ENCODE measurements at regions not wholly inside any gene's neighbourhood (a gene's known extent, or its start where the extent isn't known, plus 50 kb on each side); places are given as distances from the start of the nearest gene placed in this dataset.

GRCh38 chr11:15490535-15490934 lies 375.8 kb downstream of the INSC start:
- DNase-seq (no peak), ATAC-seq (no peak)
- TF ChIP-seq CTCF (IDR thresholded peaks at IDR 0.05) = no peak
- TF ChIP-seq POLR2A (IDR thresholded peaks at IDR 0.05) = no peak
- H3K36me3 ChIP-seq = no peaks in the 10 kb centered on the region
- no peak overlapping the region for H3K27ac ChIP-seq
- no peak overlapping the region for H3K4me3 ChIP-seq
- no peaks in the 10 kb centered on the region for H3K9me3 ChIP-seq
- no peaks in the 10 kb centered on the region for H3K27me3 ChIP-seq
- intact Hi-C loops (cut with DNase I) = no loop called here
- 71% methylated on average over 1 of the region's 1 CpG for WGBS (ENCODE audit: insufficient coverage, low coverage, low lambda C conversion rate, missing lambda C conversion rate)
- peaks cover 0 to 17% (median 8%) of the 10 kb centered on the region in 4 donors for H3K4me1 ChIP-seq

- Histone ChIP-seq H3K27ac (peak overlapping the region in 1 of 3 donors; percentile 24), H3K36me3 (no peaks in the 10 kb centered on the region), H3K4me1 (peaks cover 0 to 32% (median 15%) of the 10 kb centered on the region in 4 donors), H3K9me3 (no peaks in the 10 kb centered on the region), H3K27me3 (no peaks in the 10 kb centered on the region), H3K4me3 (no peak overlapping the region)
- WGBS (ENCODE audit: insufficient coverage, low coverage, low lambda C conversion rate, missing lambda C conversion rate) = 79% methylated on average over 2 of the region's 2 CpGs
- intact Hi-C loops (cut with DNase I) = no loop called here
- TF ChIP-seq CTCF (IDR thresholded peaks at IDR 0.05) (no peak), POLR2A (IDR thresholded peaks at IDR 0.05) (no peak)
- peak in 1 of 4 donors; percentile 5 for ATAC-seq
- DNase-seq = no peak
Measured at GRCh38 chr11:15493066-15493465, 378.3 kb downstream of the INSC start.

- Histone ChIP-seq H3K27me3 (no peaks in the 10 kb centered on the region), H3K4me1 (peaks cover 0 to 37% (median 18%) of the 10 kb centered on the region in 4 donors), H3K27ac (peak overlapping the region; percentile 52 to 84 (median 69)), H3K36me3 (no peaks in the 10 kb centered on the region), H3K9me3 (no peaks in the 10 kb centered on the region), H3K4me3 (no peak overlapping the region)
- intact Hi-C loops (cut with DNase I) = no loop called here
- 0% methylated on average over 1 of the region's 1 CpG for WGBS (ENCODE audit: insufficient coverage, low coverage, low lambda C conversion rate, missing lambda C conversion rate)
- DNase-seq (peak in 2 of 3 donors; percentile 30 to 77), ATAC-seq (peak; percentile 79 to 93 (median 82))
- peak; percentile 52 for TF ChIP-seq POLR2A (IDR thresholded peaks at IDR 0.05)
- TF ChIP-seq CTCF (IDR thresholded peaks at IDR 0.05) = no peak
Measured at GRCh38 chr11:15493921-15494620, 379.3 kb downstream of the INSC start.

- Histone ChIP-seq H3K27me3 (no peaks in the 10 kb centered on the region), H3K4me3 (no peak overlapping the region), H3K36me3 (no peaks in the 10 kb centered on the region), H3K9me3 (no peaks in the 10 kb centered on the region), H3K27ac (peak overlapping the region; percentile 52 to 84 (median 69)), H3K4me1 (peaks cover 0 to 37% (median 18%) of the 10 kb centered on the region in 4 donors)
- TF ChIP-seq POLR2A (IDR thresholded peaks at IDR 0.05) (no peak), CTCF (IDR thresholded peaks at IDR 0.05) (no peak)
- no peak for DNase-seq
- ATAC-seq = peak in 1 of 4 donors; percentile 4
- WGBS (ENCODE audit: insufficient coverage, low coverage, low lambda C conversion rate, missing lambda C conversion rate) = no CpG with 5 or more reads among the region's 1 CpG
- intact Hi-C loops (cut with DNase I) = no loop called here
Measured at GRCh38 chr11:15494740-15495139, 380.0 kb downstream of the INSC start.

Measured in right lobe of liver (tissue), 6 donors.